ACHN (cell line): ENCODE measurements at regions not wholly inside any gene's neighbourhood (a gene's known extent, or its start where the extent isn't known, plus 50 kb on each side); places are given as distances from the start of the nearest gene placed in this dataset.
A peak's percentile ranks its signal among the peaks of the same experiment; 100 is the strongest.

Experiments used
- DNase-seq: peaks from one replicate; pipeline ENCODE4 v3.0.0-alpha.2; 2015
- in situ Hi-C: cut with HindIII; loops from 2 replicates; pipeline ENCODE4 v1.10.0; 2017; ENCODE audit warnings: low sequenced_read_pairs, low pct_ligation_motif_present, low pct_unique_long_range_greater_than_20kb

DNA sequence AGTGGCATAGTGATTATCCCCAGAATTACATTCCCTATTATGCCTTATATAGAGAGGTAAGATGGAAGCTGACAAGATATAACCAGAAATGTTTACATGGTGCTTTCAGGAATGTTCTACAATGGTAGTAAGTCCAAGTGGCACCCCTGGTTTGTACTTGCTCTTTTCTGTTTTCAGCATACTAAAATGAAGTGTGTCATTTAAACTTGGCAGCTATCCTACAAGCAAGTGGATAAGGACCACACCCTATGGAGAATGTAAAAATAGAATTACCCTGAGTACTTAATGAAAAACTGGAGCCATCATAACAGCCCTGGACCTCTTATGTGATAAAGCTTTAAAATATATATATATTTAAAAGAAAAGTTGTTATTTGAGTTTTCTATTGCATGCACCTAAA lies 1012.7 kb upstream of the CADM2 start:
- in situ Hi-C loops: no loop called here
- no peak for DNase-seq

GRCh38 chr3:83946554-83946953 lies 1012.2 kb upstream of the CADM2 start:
- in situ Hi-C loops: no loop called here
- peak; percentile 38 for DNase-seq

GRCh38 chr3:83948771-83949170 lies 1010.0 kb upstream of the CADM2 start:
- DNase-seq: no peak
- in situ Hi-C loops: no loop called here

GRCh38 chr3:83953417-83954089 lies 1005.2 kb upstream of the CADM2 start:
- no peak for DNase-seq

DNA sequence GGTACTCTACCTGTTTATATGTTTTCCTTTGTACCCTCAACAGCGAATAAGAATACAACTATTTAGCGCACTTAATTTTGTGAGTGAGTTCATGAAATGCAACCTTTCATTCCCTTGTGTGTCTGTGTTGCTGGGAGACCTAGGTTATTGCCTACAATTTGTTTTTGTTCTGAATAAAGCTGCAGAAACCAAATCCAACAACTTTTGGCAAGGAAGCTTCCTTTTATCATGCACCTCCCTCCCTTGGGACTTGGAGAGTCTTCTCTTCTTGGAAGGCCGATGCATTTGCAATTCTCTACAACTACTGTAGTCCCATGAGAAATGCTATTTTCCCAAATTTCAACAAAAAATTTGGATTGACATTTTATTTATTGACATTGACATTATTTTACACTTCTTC lies 1002.4 kb upstream of the CADM2 start:
- in situ Hi-C loops: no loop called here
- DNase-seq: no peak

More at GRCh38 chr3:83953417-83954089, 1005.2 kb upstream of the CADM2 start:
- in situ Hi-C loops: no loop called here

DNA sequence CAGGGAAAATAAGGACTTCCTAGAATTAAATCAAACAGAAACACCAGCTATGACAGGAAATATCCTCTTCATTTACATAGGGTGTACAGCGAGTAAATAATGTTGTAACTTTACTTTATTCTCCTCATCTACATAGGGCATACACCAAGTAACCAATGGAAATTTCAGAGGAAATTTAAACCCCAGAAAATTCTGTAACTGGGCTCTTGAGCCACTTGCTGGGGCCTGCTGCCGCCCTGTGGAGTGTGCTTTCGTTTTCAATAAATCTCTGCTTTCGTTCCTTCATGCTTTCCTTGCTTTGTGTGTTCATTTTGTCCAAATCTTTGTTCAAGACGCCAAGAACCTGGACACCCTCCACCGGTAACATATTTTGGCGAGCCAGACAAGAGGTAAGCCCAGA lies 990.4 kb upstream of the CADM2 start:
- in situ Hi-C loops: no loop called here
- DNase-seq: peak; percentile 30

DNA sequence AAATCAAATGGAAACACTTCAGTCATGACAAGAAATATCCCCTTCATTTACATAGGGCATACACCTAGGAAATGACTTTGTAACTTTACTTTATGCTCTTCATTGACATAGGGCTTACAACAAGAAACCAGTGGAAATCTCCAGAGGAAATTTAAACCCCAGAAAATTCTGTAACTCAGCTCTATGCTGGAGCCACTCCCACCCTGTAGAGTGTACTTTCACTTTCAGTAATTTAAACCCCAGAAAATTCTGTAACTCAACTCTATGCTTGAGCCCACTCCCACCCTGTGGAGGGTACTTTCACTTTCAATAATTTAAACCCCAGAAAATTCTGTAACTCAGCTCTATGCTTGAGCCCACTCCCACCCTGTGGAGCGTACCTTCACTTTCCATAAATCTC lies 987.1 kb upstream of the CADM2 start:
- in situ Hi-C loops: no loop called here
- peak; percentile 13 for DNase-seq

DNA sequence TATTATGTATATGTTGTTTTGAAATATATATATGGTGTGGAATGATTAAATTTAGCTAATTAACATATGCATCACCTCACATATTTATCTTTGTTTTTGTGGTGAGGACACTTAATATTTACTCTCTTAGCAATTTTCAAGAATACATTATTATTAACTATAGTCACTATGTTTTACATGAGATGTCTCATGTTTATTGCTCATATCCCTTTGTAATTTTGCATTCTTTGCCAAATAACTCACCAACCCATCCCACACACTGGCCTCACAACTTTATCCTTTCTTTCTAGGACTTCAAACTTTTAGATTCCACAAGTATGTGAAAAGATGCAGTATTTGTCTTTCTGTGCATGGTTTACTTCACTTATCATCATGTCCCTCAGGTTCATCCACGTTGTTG lies 950.2 kb upstream of the CADM2 start:
- DNase-seq: no peak
- in situ Hi-C loops: no loop called here

GRCh38 chr3:84023842-84024241 lies 934.9 kb upstream of the CADM2 start:
- in situ Hi-C loops: no loop called here
- DNase-seq: no peak

DNA sequence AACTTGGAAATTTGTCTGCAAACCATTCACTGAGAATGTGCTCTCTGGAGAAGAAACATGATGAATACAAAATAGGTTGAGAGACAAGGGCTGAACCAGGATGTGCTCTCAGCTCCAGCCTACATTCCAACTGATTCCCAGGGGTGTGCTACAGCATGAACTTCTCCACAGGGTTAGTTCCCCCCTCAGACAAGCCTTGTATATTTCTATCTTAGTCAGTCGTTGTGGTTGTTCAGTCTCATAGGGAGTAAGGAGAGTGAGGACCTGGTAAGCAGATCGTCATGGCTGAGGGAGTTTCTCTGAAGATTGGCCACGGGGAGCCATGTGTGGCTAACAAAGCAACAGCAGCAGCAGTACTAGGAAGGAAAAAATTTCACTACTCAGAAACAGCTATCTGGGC lies 919.7 kb upstream of the CADM2 start:
- in situ Hi-C loops: no loop called here
- DNase-seq: no peak

- in situ Hi-C loops: no loop called here
- DNase-seq: no peak
Observed at GRCh38 chr3:84042399-84043106, 916.2 kb upstream of the CADM2 start.

DNA sequence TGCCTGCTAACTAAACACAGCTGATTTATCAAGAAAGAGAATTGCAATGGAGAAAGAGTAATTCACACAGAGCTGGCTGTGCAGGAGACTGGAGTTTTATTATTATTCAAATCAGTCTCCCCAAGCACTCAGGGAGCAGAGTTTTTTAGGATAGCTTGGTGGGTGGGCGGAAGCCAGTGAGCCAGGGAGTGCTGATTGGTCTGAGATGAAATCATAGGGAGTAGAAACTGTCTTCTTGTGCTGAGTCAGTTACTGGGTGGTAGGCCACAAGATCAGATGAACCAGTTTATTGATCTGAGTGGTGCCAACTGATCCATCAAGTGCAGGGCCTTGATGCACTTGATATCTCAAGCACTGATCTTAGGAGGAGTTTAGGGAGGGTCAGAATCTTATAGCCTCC lies 891.9 kb upstream of the CADM2 start:
- in situ Hi-C loops: no loop called here

GRCh38 chr3:84073664-84074063 lies 885.1 kb upstream of the CADM2 start:
- no peak for DNase-seq
- in situ Hi-C loops: no loop called here

More for the DNA sequence above, 891.9 kb upstream of the CADM2 start:
- no peak for DNase-seq

DNA sequence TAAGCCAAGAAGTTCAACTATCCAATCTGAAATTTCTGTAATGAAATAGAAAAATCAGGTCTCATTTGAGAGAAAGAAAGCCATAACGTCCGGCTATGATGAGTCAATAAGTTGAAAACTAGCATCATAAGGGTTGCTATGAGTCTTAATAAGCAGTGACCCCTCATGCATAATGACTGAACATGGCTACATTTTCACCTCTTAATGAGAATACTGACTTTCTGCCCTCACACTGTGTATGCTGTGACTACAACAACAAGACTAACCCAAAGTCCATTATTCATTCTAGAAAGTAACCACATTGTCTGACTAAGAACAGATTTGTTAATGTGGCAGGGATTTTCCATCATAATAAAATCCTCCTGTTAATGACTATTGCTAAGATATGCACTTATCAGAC lies 884.0 kb upstream of the CADM2 start:
- in situ Hi-C loops: no loop called here

DNA sequence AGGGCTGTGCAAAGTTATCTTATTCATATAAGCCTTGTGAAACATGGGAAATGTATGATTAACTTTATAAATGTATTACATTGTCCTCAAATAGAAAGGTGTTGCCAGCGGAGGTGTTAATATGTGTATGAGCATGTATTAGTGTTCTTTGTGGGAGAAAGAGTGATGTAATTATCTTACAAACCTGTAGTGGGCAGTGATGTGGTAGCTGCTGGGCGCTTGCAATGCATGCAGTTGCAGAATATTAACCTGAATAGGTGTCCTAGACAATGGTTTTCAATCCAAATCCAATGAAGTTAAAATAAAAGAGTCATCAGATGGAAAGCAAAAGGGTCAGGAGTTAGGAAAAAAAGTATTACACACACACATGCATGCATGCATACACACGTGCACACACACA lies 881.3 kb upstream of the CADM2 start:
- DNase-seq: peak; percentile 1

More for the DNA sequence above, 884.0 kb upstream of the CADM2 start:
- DNase-seq: no peak

DNA sequence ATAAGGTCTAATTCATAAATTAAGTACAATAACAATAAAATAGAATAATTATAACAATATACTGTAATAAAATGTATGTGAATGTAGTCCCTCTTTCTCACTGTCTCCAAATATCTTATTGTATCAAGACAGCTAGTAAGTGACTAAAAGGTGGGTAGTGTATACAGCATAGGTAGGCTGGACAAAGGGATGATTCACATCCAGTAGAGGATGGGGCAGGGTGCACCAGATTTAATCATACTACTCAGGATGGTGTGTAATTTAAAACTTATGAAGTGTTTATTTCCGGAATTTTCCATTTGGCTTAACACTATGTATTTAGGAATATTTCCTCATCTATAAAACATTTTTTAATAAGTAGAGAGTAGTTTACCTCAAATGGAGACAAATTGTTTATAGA lies 876.1 kb upstream of the CADM2 start:
- in situ Hi-C loops: no loop called here
- DNase-seq: no peak

More for the DNA sequence above, 881.3 kb upstream of the CADM2 start:
- in situ Hi-C loops: no loop called here

- DNase-seq: no peak
- in situ Hi-C loops: no loop called here
Observed at GRCh38 chr3:84092907-84093306, 865.9 kb upstream of the CADM2 start.

- in situ Hi-C loops: no loop called here
- no peak for DNase-seq
Observed at GRCh38 chr3:84096188-84096587, 862.6 kb upstream of the CADM2 start.

- in situ Hi-C loops: no loop called here
- no peak for DNase-seq
Observed at GRCh38 chr3:84100861-84101260, 857.9 kb upstream of the CADM2 start.

DNA sequence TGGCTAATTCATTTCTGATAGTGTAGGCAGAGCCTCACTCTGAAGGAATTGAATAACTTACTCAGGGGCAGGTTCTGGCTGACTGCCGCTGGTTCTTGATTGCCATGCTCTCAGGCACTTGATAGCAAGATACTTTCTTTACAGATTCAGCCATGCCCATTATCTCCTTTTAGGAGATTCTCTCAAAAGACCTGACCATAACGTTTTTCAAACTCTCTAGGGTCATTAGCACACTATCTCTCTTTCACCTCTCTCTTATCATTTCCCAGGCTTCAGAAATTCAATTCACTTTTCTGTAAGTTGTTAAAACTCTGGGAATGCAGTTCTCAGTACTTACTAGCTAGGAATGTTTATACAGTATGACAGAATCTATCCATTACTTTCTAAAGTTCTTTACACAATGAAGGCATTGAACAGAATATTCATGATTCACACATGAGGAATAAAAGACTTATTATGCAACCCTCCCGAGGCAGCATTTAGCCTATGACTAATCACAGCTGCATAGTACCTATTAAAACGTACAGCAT lies 850.3 kb upstream of the CADM2 start:
- in situ Hi-C loops: no loop called here

More for the DNA sequence above, 850.3 kb upstream of the CADM2 start:
- peak; percentile 37 for DNase-seq
